PC-3 (cell line): ENCODE measurements at regions not wholly inside any gene's neighbourhood (a gene's known extent, or its start where the extent isn't known, plus 50 kb on each side); places are given as distances from the start of the nearest gene placed in this dataset.

Experiments
- ATAC-seq: fragments of 200-7000 bp; cut with Tn5 transposase; 2 replicates; pipeline ENCODE4 v1.9.1; 2020; ENCODE audit warnings: mild to moderate bottlenecking, moderate library complexity
- BruUV-seq: library from RNA; stranded (reverse); fragments of 400-500 nt; replicated peaks from 2 replicates; lab custom pipeline; 2021; lab: Mats Ljungman, UMichigan
- CTCF ChIA-PET: fragments of 300-600 bp; sonication (Branson Sonifier 250); formaldehyde crosslinking; loops from one replicate; lab custom pipeline; 2022; ENCODE audit warnings: antibody characterized with exemption; lab: Charles Lee
- POLR2A ChIA-PET: fragments of 300-600 bp; sonication (Branson Sonifier 250); formaldehyde crosslinking; loops from one replicate; lab custom pipeline; 2022; ENCODE audit warnings: antibody characterized with exemption; ENCODE audit not compliant: unreplicated experiment; lab: Charles Lee
- DNase-seq: peaks from one replicate; pipeline ENCODE4 v3.0.0-alpha.2; 2015
- H2AFZ ChIP-seq: fragments of 300-600 bp; sonication (generic); 2 replicates; pipeline ENCODE4 v1.6.0; 2016; ENCODE audit warnings: antibody characterized with exemption, low read length
- H3F3A ChIP-seq: fragments of 300-600 bp; sonication (generic); one replicate; pipeline ENCODE4 v1.6.0; 2017; ENCODE audit warnings: antibody characterized with exemption, low read length, control low read depth, mild to moderate bottlenecking; ENCODE audit not compliant: unreplicated experiment
- H3K27ac ChIP-seq: fragments of 300-600 bp; sonication (generic); 2 replicates; pipeline ENCODE4 v1.5.1; 2016; ENCODE audit warnings: mild to moderate bottlenecking, low read length
- H3K27me3 ChIP-seq: fragments of 300-600 bp; sonication (generic); 2 replicates; pipeline ENCODE4 v1.6.1; 2016; ENCODE audit warnings: low read length, mixed read lengths
- H3K36me3 ChIP-seq: fragments of 300-600 bp; sonication (generic); 2 replicates; pipeline ENCODE4 v1.6.1; 2016; ENCODE audit warnings: low read depth, mixed run types, low read length, mixed read lengths
- H3K4me1 ChIP-seq: fragments of 300-600 bp; sonication (generic); 2 replicates; pipeline ENCODE4 v1.5.1; 2016; ENCODE audit warnings: low read length; ENCODE audit not compliant: insufficient read depth
- H3K4me2 ChIP-seq: fragments of 300-600 bp; sonication (generic); 2 replicates; pipeline ENCODE4 v1.6.0; 2016; ENCODE audit warnings: low read length
- H3K4me3 ChIP-seq: fragments of 300-600 bp; sonication (generic); 2 replicates; pipeline ENCODE4 v1.5.1; 2016; ENCODE audit warnings: mild to moderate bottlenecking, low read length, mixed read lengths
- H3K79me2 ChIP-seq: fragments of 300-600 bp; sonication (generic); 2 replicates; pipeline ENCODE4 v1.6.1; 2017; ENCODE audit warnings: low read length, mixed read lengths
- H3K9ac ChIP-seq: fragments of 300-600 bp; sonication (generic); 2 replicates; pipeline ENCODE4 v1.6.0; 2016; ENCODE audit warnings: mild to moderate bottlenecking, low read length
- H3K9me2 ChIP-seq: fragments of 300-600 bp; sonication (generic); replicated peaks from 2 replicates; pipeline ENCODE4 v1.6.1; 2016; ENCODE audit warnings: mixed run types, low read length, mixed read lengths
- H3K9me3 ChIP-seq: fragments of 300-600 bp; sonication (generic); 2 replicates; pipeline ENCODE4 v1.6.1; 2016; ENCODE audit warnings: low read length, mixed read lengths
- H4K20me1 ChIP-seq: fragments of 300-600 bp; sonication (generic); 2 replicates; pipeline ENCODE4 v1.6.1; 2016; ENCODE audit warnings: low read length, mixed read lengths
- EZH2 ChIP-seq: fragments of 300-600 bp; sonication (generic); IDR thresholded peaks from one replicate; pipeline ENCODE4 v1.6.1; 2017; ENCODE audit warnings: antibody characterized with exemption, mild to moderate bottlenecking, low read length; ENCODE audit not compliant: unreplicated experiment
- EZH2phosphoT487 ChIP-seq: fragments of 300-600 bp; sonication (generic); IDR thresholded peaks from 2 replicates; pipeline ENCODE4 v1.6.1; 2018; ENCODE audit warnings: mild to moderate bottlenecking, antibody characterized with exemption, low read length, borderline replicate concordance
- intact Hi-C: fragments of 100-400 bp; cut with micrococcal nuclease; formaldehyde crosslinking; loops from 2 replicates; pipeline ENCODE4 v1.9.0; 2023
- TF ChIP-seq, protein P1 (sequence below): fragments of 300-600 bp; sonication (generic); conservative IDR thresholded peaks from 2 replicates; pipeline ENCODE4 v1.5.1; 2017; ENCODE audit warnings: antibody characterized with exemption, low read depth, mild to moderate bottlenecking, low read length

DNA sequence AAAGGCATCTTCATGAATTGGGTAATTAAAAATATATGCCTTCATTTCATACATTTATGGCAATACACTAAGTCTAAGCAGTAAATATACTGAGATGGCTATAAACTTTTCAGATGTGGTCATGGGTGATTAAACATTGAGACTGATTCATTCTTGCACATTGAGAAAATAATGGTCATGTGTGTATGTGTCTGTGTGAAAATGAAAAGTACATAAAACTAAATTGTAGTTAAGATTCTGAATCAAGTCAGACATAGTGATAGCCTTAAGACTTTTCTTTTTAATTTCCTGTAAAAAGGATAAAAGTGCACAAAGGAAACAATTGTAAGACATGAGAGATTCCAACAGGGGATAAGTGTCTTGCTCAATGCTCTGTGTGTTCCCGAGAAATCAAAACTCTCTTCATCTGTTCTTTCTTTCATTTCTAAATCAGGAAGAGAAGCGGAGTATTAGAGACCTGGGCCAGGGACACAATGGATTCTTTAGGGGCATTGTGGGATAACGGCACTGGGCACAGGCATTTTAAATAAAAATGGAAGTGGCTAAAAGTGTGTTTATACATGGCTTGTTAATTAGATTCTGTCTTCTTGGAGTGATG lies 69.8 kb upstream of the AGR3 start:
- H2AFZ ChIP-seq, result no peak overlapping the region
- H3F3A ChIP-seq, result no peaks in the 10 kb centered on the region
- no peak overlapping the region for H3K9ac ChIP-seq
- POLR2A ChIA-PET, result interaction anchor here (0.5 kb wide), 1 partner anchor 346 kb away, joined by 3 read pairs; no protein-coding TSS in a partner anchor
- H3K9me3 ChIP-seq, result 0 out of 2 replicates have a peak, but pooled peaks cover 11% of the 10 kb centered on the region
- H3K9me2 ChIP-seq, result no peaks in the 10 kb centered on the region
- no peaks in the 10 kb centered on the region for H3K79me2 ChIP-seq
- no peak overlapping the region for H3K4me2 ChIP-seq
- no peaks in the 10 kb centered on the region for H4K20me1 ChIP-seq
- H3K4me1 ChIP-seq, result no peaks in the 10 kb centered on the region; the same call in 1 of the 2 replicates
- CTCF ChIA-PET, result no interaction called here
- H3K36me3 ChIP-seq, result no peaks in the 10 kb centered on the region; the same call in 1 of the 2 replicates
- H3K27ac ChIP-seq, result peak overlapping the region; percentile 6; the same call in 1 of the 2 replicates
- no TSS peak for BruUV-seq
- peak; percentile 95 for ATAC-seq
- TF ChIP-seq, protein P1, sequence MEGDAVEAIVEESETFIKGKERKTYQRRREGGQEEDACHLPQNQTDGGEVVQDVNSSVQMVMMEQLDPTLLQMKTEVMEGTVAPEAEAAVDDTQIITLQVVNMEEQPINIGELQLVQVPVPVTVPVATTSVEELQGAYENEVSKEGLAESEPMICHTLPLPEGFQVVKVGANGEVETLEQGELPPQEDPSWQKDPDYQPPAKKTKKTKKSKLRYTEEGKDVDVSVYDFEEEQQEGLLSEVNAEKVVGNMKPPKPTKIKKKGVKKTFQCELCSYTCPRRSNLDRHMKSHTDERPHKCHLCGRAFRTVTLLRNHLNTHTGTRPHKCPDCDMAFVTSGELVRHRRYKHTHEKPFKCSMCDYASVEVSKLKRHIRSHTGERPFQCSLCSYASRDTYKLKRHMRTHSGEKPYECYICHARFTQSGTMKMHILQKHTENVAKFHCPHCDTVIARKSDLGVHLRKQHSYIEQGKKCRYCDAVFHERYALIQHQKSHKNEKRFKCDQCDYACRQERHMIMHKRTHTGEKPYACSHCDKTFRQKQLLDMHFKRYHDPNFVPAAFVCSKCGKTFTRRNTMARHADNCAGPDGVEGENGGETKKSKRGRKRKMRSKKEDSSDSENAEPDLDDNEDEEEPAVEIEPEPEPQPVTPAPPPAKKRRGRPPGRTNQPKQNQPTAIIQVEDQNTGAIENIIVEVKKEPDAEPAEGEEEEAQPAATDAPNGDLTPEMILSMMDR, result no peak
- no peak for TF ChIP-seq EZH2phosphoT487
- TF ChIP-seq EZH2, result no peak
- no peak overlapping the region for H3K4me3 ChIP-seq
- intact Hi-C loops, result no loop called here
- H3K27me3 ChIP-seq, result no peaks in the 10 kb centered on the region
- DNase-seq, result peak; percentile 38

DNA sequence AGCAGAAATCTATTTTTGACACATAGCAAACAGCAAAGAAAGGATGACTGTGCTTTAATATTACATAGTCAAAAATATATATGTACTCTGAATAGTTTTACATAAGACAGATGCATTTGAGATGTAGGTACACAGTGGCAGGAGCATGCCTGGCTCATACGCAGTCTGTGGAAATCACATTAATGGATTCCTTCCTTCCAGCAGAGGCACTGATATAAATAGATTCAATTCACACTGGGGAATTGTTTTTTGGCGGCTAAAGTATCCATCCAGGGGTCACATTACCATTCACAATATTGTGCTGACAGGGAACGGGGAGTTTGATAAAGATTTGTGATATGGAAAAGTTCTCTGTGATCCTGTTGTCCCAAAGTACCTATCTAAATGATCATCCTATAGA lies 72.5 kb upstream of the AGR3 start:
- ATAC-seq, result no peak
- Histone ChIP-seq H3K9me2 (no peaks in the 10 kb centered on the region), H3K36me3 (no peaks in the 10 kb centered on the region), H2AFZ (no peak overlapping the region), H3K9ac (no peak overlapping the region), H3K27ac (no peak overlapping the region), H3K4me1 (no peaks in the 10 kb centered on the region; the same call in 1 of the 2 replicates), H3K9me3 (no peaks in the 10 kb centered on the region), H3K27me3 (no peaks in the 10 kb centered on the region), H3K79me2 (no peaks in the 10 kb centered on the region), H3K4me3 (no peak overlapping the region), H3K4me2 (no peak overlapping the region), H3F3A (no peaks in the 10 kb centered on the region), H4K20me1 (no peaks in the 10 kb centered on the region)
- DNase-seq, result no peak
- ChIA-PET CTCF (no interaction called here), POLR2A (no interaction called here)
- intact Hi-C loops, result no loop called here
- BruUV-seq, result no TSS peak
- TF ChIP-seq, protein P1, result no peak
- no peak for TF ChIP-seq EZH2phosphoT487

DNA sequence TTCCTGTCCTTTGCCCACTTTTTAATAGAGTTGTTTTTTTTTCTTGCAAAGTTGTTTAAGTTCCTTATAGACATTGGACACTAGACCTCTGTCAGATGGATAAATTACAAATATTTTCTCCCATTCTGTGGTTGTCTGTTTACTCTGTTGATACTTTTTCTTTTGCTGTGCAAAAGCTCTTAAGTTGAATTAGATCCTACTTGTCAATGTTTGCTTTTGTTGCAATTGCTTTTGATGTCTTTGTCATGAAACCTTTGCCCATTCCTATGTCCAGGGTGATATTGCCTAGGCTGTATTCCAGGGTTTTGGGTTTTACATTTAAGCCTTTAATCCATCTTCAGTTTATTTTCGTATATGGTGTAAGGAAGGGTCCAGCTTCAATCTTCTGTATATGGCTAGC lies 76.9 kb upstream of the AGR3 start:
- H3F3A ChIP-seq, result no peaks in the 10 kb centered on the region
- BruUV-seq, result no TSS peak
- no peaks in the 10 kb centered on the region for H3K27me3 ChIP-seq
- H3K9ac ChIP-seq, result no peak overlapping the region
- intact Hi-C loops, result no loop called here
- H4K20me1 ChIP-seq, result no peaks in the 10 kb centered on the region
- H3K79me2 ChIP-seq, result no peaks in the 10 kb centered on the region
- no peak overlapping the region for H2AFZ ChIP-seq
- no peak overlapping the region for H3K4me2 ChIP-seq
- TF ChIP-seq, protein P1, result no peak
- TF ChIP-seq EZH2phosphoT487, result no peak
- no peaks in the 10 kb centered on the region for H3K9me3 ChIP-seq
- ATAC-seq (no peak), DNase-seq (no peak)
- H3K4me1 ChIP-seq, result no peaks in the 10 kb centered on the region
- H3K27ac ChIP-seq, result no peak overlapping the region
- no peaks in the 10 kb centered on the region for H3K36me3 ChIP-seq
- H3K9me2 ChIP-seq, result no peaks in the 10 kb centered on the region
- CTCF ChIA-PET, result no interaction called here
- POLR2A ChIA-PET, result interaction anchor here (0.6 kb wide), 1 partner anchor 33 kb away, joined by 5 read pairs; no protein-coding TSS in a partner anchor
- H3K4me3 ChIP-seq, result no peak overlapping the region
